Mucosa of gallbladder (tissue), 1 donor: ENCODE measurements at regions not wholly inside any gene's neighbourhood (a gene's known extent, or its start where the extent isn't known, plus 50 kb on each side); places are given as distances from the start of the nearest gene placed in this dataset.
A peak's percentile ranks its signal among the peaks of the same experiment; 100 is the strongest.

ENCODE experiments used
- DNase-seq: peaks from one replicate; pipeline ENCODE4 v3.0.0-alpha.2; 2020; ENCODE audit warnings: low spot score
- donor health status: DM: no; HTN: no; CAD: no.

DNA sequence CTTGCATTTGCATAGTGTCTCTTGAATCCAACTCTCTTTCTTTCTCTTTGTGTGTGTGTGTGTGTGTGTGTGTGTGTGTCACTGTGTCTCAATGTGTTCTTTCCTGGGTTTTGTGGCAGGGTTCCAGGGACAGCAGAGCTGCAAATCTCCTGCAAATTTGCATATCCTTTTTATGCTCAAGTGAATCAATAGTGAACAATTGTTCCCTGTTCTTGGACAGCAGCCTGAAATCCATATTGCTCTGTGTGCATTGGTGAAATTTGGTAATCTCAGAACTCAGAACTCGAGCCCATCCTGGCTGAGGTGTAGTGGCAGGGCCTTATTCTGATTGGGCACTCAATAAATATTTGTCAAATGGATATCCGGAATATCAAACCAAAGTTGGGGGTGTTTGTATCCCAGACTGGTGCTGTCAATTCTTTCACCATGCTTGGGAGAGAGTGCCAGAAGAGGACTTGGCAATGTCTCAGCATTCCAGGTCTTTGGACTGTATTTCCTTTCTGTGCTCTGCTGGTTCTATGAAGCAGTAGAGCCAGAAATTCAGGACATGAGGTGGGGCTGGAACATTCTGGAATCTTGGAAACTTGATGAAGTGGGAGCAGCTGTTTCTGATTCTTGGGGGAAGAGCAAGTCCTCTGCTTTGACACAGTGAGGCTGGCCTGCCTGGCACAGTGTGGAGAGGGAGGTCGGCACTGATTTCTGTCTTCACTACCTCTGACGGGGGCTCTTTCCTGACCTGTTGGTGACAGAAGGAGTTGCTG, 380.6 kb upstream of the C2CD4B start:
- DNase-seq, result peak; percentile 91

DNA sequence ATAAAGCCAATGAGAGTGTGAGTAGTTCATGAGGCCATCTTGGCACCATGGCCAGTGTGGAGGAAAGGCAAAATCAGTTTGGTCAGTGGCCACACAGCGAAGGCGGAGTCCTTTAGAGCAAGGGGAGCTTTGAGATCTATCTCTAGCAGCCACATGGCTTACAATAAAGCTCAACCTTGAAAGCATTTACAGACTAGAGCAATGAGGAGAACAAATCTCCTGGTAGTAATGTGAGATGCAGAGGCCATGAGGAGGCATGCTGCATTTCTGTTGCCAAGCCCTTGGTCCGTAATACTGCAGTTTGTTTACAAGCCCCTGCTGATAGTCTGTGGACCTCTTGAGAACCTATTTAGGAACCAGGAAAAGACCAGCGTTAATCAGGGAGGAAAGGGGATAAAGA, 381.5 kb upstream of the C2CD4B start:
- DNase-seq, result no peak

DNA sequence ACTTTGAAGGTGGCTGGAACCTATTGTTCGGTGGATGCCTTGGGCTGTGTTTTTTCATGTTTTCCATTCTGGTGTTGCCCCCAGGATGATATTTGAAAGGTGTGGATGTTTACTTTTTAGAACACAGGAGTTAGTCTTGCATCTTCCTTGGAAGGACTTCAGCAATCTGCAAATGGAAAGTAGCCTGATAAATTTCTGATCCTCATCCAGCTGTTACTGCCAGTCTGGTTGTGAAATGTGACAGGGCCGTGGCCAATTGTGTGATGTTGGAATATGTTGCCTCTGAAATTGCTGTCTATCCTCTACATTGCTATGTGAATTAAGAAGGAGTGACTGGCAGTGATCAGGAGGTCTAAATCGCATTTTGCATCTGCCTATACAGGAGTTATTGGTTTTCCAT, 382.5 kb upstream of the C2CD4B start:
- no peak for DNase-seq

DNA sequence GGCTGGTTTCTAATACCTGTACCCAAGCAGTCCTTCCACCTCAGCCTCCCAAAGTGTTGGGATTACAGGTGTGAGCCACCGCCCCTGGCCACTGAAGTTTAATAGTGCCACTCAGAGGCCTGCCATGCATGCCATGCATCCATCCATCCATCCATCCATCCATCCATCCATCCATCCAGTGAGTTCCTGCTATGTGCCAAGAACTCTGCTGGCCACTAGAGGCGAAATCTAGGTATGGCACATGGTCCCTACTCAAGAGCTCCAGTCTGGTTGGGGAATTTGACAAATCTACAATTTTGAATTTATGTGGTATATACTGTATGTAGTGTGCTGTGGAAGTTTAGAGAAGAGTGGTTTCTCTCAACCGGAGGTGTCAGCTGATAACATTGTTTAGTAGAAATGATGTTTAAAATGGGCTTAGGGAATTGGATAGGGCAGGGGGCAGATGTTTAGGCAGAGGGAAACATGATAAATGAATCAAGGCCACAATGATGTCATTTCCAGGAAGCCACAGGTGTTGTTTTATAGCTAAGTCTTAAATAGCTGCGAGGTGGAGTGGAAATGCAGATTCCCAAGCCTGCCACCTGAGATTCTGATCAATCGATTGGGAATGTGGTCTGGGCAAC, 384.4 kb upstream of the C2CD4B start:
- peak; percentile 18 for DNase-seq

DNA sequence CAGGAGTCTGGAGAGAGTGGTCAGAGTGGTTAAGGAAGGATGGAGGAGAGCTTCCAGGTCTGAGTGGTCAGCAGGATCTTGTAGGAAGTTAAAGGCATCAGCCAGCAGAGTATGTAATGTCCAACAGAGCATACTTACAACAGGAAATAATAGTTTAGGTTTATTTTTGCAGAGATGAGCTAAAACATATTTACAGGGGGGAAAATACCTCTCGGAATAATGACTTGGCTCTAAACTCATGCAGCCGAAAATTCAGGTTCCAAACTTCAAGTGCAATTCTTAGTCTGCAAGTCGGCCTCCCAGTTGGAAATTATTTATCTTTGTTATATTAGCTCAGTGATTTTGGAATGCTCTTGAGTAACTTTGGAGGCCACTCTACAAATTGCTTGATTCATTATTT, 385.0 kb upstream of the C2CD4B start:
- DNase-seq, result no peak

DNA sequence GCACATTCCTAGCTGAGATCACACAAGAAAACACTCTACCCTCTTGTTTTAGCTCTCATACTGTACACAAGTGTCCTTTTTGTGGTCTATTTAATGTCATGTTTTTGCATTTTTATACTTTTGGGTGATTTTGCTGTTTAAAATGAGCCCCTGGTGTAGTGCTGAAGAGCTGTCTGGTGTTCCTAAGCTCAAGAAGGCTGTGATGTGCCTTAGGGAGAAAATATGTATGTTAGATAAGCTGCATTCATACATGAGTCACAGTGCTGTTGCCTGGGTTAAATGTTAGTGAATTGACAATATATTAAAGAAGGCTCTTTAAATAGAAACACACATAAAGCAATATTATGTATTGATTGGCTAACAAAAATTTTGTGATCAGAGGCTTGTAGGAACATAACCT, 387.4 kb upstream of the C2CD4B start:
- no peak for DNase-seq

DNA sequence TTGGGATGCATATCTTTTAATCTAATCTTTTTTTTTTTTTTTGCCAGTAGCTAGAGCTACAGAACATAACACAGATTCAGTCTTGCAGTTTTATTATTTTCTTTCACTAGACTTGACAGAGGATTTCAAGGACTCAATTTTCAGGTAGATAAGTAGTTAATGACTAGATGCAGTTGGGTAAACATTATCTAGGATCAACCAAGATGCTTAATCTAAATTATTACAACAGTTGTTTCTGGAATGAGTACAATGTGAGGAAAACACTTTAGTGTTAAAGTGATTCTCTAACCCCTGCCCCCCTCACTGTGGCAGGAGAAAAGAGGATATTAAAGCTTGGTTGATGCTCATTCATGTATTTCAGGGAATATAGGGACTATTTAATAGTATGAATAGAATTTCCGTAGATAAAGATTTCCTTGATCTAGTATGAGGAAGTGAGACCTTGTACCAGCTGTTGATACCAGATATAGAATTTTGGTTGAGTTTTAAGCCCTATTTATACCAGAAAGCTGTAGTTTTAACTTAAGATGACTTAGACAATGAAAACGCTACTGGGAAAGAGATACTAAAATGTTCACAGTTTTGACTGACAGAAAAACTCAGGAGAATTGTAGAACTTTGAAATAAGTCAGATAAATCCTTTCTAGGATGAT, 389.0 kb upstream of the C2CD4B start:
- no peak for DNase-seq

DNA sequence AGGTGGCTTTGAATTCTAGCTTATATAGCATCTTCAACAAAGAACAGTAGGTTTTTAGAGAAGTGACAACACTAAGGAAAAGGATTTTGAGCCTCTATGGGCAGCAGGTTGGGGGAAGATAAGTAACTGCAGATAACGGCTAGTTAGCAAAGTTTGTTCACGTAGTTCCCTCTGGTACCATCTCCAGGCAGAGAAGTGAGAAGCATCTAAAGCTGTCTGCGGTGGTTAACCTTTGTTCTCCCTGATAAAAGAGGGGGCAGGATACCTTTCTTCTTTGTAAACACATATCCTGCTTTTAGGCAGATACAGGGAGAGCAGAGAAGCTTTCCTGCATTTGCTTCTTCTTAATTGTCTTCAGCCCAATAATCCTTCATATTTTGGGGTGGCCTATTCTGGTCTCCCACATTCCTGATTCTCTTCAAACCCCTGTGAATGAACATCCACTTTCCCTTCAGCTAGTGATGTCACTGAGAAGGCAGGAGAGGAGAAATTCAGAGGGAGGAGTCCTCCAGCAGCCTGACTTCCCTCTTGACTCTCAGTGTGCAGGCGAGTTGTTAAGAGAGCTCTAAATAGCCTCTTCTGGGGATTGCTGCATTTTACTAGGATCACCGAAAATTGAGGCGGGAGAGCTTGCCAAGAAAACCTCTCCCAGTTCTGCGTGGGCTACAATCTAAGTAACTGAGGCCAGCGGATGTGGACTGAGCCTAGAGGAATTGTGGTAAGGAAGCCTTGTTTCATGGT, 393.7 kb upstream of the C2CD4B start:
- no peak for DNase-seq

DNA sequence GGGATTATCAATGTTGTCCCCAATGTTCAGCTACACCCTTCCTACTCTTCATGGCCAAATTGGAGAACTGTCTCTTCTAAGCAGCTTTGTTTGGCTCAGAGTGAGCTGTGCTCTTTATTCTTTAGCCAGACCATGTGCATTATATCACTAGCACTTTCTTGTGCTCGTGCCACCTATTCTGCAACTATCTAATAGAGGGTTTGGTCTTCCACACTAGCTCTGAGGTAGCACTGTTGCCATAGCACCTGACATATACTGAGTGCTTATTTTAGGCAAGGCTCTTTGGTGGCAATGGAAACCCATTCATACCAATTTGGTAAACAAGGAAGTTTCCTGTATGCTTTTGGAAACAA, 394.3 kb upstream of the C2CD4B start:
- DNase-seq, result no peak

DNA sequence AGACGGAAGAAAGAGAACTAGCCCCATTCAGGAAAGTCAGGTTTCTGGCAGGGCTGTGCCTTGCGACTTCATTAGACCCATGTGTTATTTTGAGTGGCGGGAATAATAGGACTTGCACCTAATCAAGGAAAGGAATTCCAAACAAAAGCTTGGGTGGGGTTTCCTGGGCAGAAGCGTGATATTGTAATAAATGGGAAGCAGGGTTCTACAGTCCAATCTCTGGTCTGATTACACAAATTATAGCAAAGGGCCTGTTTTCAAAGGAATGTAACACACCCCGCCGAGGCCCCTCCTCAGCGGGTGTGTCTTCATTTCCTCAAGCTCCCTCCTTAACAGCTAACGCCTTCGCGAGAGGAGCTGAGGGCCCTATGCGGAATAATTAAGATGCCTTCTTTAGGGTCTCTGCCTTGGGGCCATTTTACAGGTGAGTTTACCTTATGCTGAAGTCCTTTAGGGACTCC, 396.0 kb upstream of the C2CD4B start:
- no peak for DNase-seq

DNA sequence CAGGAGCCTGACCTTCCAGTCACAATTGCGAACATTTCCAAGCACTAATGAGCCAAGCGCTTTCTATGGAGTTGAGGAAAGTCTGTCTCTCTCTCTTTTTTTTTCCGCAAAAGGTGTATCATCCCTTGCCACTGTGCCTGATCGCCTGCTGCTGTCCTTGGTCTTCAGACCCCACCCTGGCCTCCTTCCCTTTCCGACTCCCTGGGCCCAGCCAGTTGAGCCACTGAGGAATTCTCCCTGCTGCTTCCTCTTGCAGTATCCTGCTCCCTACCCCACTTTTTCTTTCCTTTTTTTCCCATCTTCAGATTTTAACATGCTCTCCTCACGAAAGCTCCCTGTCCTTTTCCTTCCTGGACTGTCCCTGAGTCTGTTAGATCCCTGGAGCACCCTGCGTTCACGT, 396.5 kb upstream of the C2CD4B start:
- no peak for DNase-seq

DNA sequence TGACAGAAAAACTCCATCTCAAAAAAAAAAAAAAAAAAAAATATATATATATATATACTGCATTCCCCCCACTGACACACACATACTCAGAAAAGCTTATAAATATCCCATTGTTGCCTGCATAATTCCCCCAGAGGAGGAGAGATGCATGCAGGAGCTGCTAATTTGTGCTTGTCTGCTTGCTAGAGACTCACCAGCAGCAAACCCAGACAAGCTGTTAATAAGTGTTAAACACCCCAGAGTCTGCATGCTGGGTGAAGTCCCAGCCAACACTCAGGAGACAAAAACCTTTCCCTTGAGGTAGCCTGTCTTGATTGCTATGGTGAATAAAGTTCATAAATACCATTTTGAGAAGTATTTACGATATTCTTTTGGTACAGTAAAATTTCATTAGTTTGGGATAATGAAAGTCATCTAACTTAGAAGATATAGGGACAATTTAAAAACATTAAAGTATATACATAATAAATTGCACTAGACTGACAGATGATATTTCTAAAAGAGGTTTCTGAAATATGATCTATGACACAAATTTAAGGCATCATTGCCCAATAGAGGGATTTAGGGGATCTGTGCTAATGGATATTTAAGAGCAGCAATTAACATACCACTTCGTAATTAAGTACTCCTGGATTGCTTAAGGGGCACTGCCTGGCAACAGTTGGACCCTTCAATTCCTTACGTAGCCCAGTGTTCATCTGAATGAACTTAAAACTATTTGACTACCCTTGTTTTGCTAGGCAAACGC, 400.0 kb upstream of the C2CD4B start:
- DNase-seq, result no peak

DNA sequence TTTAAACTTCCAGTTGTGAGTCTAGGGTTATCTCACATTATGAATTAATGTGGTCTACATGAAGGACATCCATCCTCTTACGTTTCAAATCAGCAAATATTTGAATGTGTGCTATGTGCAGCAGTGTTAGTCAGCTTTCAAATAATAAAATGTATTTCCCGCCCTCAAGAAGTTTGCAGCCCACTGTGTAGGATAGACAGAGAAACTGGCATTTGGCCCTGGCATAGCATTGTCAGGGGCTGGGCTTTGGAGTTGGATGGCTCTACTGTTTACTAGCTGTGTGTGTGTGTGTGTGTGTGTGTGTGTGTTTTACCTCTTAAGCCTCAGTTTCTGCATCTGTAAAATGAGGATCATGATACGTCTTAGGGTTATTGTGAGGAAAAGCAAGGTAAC, 400.5 kb upstream of the C2CD4B start:
- no peak for DNase-seq

DNA sequence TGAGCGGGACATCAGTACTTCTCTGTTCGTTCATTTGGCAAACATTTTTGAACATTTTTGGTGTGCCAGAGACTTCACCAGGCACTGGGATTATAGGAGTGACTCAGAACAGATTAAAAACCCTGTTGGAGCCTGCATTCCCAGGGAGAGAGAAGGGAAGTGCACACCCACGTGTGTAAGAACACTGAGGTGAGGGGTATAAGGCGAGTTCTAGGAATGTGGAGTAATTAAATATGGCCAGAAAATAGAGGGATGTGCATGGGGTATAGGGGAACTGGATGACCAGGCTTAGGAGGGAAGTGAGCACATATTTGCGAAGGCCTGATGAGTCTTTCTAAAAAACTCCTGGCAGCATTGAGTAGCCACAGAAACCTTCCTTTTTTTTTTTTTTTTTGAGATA, 401.2 kb upstream of the C2CD4B start:
- DNase-seq, result no peak

DNA sequence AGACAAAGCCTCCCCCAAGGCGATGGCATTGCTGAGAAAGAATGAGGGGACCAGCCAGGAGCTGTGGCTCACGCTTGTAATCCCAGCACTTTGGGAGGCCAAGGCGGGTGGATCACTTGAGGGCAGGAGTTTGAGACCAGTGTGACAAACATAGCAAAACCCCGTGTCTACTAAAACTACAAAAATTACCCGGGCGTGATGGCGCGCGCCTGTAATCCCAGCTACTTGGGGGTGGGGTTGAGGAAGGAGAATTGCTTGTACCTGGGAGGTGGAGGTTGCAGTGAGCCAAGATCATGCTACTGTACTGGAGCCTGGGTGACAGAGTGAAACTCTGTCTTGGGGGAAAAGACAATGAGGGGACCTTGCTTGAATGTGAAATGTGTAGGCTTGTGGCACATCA, 402.4 kb upstream of the C2CD4B start:
- no peak for DNase-seq

DNA sequence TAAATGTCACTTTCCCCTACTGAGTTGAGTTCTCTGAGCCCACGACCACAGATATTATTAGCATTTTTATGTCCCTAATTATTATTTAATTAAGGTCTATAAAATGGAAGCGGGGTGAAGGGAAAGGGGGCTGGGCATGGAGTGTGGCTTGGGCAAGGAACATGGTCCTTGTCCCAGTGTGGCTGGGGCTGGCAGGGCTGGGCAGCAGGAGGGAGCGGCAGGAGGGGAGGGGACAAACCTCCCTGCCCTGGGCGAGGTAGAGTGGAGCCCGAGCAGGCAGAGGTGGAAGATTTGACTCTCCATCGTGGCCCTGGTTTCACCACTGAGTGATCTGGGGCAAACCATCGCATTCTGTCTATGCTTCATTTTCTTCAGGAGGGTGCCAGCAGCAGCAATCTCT, 402.9 kb upstream of the C2CD4B start:
- no peak for DNase-seq

DNA sequence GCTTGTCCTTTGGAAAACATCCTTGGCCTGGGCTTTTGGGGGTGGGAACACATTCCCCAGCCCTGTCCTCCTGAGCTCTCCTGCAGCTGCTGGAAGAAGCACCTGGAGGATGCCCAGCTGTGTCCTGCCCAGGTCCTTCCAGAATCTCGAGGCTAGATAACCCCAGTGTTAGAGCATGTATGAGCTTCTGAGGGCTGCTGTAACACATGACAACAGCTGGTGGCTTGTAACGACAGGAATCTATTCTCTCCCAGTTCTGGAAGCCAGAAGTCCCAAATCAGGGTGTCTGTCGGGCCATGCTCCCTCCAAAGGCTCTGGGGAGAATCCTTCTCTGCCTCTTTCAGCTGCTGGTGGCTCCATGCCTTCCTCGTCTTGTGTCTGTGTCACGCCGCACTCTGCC, 403.6 kb upstream of the C2CD4B start:
- DNase-seq, result no peak

DNA sequence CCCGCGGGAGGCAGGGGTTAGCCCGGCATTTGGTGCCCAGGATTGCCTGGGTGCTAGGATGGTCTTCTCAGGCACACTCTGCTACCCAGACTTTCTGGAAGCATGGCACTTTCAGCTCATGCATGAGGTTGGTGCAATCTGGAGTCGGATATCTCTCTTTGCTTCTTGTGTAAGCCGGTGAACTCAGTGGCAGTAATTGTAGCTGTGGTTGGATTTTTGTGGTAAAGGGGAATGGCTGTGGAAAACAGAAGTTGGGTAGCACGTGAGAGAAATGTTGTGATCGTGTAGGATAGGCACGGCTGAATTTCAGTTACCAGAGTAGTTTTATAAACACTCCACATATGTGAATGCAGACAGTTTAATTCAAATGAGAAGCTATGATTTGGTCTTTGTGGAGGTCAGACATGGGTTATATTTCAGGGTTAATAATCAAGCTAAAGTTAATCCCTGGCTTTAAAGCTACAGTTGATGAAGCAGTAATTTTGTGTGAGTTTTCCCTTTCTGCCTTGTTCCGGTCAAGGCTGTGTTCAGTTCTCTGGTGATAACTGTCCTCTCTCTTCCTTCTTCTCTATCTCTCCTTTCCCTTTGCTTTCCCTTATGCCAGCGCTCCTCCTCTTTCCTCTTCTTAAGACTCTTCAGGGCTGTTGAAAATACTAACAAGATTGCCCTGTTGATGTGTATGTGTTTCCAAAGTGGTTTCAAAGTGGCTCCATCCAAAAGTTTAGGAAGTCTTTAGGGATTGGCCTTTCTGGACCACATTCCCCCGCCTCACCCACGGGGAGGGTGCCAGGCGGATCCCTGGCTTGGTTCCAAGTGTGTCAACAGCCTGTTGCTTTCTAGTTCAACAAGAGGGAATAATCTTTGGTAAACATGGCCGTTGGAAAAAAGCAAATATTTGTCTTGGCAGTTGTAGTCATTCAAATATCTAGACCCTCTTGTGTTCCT, 404.6 kb upstream of the C2CD4B start:
- DNase-seq, result peak; percentile 75

DNA sequence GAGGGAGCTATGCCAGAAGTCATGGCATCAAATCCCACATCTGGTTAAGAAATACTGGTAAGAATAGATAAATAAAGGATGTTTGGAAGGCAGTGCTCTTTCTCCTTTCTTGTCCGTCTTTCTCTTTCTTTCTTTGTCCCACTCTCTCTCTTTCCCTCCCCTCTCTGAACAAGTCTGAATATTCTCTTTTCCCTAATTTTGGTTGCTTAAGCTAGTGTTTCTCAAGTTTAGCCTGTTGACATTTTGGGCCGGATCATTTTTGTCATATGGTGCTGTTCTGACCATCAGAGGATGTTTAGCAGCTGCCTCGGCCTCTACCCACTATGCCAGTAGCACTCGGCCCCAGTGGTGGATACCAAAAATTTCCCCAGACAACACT, 405.3 kb upstream of the C2CD4B start:
- no peak for DNase-seq

DNA sequence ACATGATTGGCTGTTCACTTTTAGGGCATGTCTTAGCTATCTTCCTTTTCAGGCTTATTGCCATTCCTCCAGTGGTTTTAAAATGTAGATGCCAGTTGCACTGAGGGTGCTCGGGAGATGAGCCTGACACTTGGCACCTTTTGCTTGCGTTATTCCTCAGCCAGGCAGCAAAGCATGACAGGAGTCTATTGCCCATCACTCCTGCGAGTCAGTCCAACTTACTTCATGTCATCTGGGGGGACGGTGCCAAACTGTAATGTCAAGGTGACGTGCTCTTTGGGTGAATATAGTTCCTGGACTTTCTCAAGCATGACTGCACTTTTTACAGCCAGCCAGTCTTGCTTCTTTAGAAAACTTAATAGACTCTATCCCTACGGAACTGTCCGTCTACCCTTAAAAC, 406.0 kb upstream of the C2CD4B start:
- no peak for DNase-seq

DNA sequence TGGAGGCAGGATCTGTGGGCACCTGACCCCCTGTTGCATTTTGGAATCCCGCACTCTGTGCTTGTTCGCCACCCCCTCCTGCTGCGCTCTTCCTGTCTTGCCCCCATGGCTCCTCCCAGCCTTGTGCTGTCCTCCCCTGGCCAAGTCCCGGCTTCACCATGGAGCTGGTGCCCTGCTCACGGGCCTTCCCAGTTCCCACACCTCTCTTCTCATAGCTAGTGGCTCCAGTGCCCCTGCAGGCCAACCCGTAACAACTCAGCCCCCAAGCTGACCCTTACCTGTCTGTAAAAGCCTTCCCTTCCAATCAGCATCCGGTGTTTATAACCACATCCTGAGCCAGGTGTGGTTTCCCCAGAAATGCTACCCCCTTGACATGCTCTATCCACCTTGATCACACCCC, 407.7 kb upstream of the C2CD4B start:
- DNase-seq, result no peak
